HG03159 (cell line): ENCODE measurements at regions not wholly inside any gene's neighbourhood (a gene's known extent, or its start where the extent isn't known, plus 50 kb on each side); places are given as distances from the start of the nearest gene placed in this dataset.
"Not testable (repeated sequence)": the region's sequence is repeated elsewhere in the genome, so short reads cannot be mapped to it uniquely, and the experiment has no call there.

Experiments used
- ATAC-seq: cut with Tn5 transposase; IDR thresholded peaks from one replicate; pipeline ENCODE4 v1.9.1; 2021; ENCODE audit warnings: mild to moderate bottlenecking, moderate library complexity; ENCODE audit not compliant: unreplicated experiment

DNA sequence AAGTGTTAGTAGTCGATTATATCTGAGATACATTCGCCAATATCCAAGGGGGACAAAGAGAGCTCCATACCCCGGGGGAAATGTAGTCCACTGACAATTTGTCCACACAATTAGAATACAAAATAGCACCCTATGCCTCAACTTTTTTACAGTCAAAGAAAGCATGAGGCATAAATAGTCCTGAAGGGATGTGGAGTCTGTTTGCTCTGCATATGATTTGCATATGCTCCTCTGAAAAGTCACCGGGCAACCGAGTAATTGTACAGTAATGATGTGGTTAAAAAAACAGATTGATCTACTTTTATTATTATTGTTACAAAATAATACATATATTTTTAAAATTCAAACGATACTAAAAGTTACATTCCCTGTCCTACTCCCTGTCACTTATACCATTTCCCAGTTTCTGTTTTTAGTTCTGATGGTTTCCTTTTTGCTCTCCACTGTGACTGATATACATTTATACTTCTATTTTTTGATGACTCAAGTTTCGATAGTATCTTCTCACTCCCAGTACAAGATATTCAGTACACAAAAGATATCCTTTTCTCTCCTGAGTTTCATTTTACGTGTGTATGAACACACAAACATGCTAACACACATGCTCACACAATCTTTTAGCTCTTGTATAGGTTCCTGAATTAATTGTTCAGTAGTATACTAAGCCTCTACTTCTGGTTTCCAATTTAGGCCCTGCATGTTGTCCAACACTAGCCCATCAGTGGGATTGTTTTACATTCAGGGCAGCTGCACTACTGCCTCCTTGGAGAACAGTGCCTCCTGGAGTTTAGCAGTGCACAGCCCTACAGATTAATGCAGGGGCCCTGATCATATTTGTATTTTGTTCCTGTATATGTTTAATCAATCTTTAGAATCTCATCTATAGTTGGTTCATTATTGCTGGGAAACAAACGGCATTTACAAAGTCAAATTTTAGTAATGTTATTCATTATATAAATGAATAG lies 130.9 kb downstream of the TES start:
- no peak for ATAC-seq

DNA sequence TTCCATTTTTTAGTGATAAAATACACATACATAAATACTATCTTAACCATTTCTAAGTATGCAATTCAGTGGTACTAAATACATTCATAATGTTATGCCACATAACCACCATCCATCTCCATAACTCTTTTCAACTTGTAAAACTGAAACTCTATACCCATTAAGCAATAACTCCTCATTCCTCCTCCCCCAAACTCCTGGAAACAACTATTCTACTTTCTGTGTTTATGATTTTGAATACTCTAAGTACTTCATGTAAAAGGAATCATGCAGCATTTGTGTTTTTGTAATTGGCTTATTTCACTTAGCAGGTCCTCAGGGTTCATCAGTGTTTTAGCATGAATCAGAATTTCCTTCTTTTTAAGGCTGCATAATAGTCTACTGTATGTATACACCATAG lies 131.8 kb downstream of the TES start:
- ATAC-seq, result no peak

DNA sequence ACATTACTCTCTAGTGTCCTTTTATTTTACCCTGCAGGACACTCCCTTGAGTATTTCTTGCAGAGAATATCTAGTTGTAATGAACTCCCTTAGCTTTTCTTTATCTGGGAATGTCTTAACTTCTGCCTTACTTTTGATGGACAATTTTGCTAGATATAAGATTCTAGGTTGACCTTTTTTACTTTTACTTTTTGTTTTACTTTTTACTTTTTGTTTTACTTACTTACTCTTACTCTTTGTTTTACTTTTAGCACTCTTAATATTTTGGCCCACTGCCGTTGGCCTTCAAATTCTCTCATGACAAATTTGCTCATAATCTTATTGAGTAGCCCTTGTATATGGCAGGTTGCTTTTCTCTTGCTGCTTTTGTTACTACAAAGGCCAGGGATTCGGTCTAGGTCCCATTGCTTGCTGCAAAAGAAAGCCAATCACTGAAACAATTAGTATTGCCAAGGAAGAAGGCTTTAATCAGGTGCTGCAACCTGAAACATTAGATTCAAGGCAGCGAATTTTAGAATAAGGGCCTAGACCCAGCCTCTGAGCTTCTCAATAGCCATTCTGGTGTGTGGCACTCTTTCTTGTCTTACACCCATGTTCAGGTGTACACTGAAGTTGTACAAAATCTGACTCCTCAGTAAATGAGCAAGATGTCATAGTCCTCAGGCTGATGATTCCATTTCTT lies 137.0 kb downstream of the TES start:
- no peak for ATAC-seq

DNA sequence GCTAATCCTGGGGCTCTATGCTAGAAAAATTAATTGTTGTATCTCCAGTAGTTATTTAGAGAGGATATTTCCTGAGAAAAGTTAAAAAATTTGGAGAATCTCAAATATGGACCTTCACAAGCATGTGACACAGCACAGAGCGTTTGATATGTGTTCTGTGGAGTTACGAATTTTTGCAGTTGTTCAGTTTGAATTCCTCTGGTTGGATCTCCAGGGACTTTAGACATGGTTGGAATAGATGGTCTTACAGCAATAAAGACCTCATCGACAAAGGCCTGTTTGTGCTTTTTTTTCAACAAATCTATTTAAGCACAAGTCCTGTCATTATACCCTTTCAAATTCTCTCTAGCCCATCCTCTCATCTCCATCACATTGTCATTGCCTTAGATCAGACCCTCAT lies 138.0 kb downstream of the TES start:
- ATAC-seq, result no peak

DNA sequence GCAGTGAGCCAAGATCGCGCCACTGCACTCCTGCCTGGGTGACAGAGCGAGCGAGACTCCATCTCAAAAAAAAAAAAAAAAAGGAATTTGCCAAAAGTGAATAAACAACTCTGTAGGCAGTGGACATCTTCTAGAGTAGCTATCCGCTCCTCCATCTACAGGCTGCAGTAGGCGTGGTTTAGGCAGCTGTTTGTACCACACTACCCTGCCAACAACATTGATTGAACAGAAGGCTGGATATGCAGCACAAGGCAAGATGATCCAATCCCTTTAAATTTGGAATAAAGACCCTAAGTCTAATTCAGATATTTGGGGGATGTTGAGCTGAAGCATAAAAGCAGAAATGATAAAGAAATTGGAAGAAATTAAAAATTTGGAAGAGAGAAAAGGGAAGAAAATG lies 141.6 kb downstream of the TES start:
- ATAC-seq, result no peak

DNA sequence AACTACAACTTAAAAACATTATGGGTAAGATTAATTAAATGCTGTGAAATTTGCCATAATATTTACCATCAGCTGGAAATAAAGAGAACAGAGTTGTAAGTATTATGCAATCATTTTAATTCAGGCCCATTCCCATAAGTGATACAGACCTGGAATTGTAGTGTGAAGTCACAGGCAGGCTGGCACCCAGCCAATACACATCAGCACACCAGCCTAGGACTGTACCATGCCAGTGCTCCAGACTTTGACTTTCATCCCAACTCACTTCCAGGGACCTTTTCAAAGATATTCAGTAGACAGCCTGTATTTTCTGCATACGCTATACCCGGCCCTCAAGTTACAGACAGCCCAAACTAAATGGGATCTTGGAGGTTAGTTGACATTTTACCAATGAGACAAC lies 143.3 kb downstream of the TES start:
- ATAC-seq, result no peak

DNA sequence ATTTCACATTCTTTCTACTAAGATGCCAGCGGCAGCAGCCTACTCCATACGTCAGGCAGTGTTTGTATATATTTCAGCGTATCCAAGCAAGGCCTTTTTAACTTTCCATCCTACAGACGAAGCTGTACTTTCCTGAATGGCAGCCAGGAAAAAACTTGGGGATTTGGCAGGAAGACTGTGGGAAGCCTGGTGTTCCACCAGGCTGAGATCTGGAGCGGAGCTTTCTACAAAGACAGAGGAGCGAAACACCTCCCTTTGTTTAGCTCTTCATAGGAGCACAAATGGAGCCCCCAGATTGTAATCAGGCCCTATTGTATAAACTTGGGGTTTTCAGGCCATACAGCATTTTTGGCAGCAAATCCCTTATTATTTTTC lies 143.8 kb downstream of the TES start:
- no peak for ATAC-seq

DNA sequence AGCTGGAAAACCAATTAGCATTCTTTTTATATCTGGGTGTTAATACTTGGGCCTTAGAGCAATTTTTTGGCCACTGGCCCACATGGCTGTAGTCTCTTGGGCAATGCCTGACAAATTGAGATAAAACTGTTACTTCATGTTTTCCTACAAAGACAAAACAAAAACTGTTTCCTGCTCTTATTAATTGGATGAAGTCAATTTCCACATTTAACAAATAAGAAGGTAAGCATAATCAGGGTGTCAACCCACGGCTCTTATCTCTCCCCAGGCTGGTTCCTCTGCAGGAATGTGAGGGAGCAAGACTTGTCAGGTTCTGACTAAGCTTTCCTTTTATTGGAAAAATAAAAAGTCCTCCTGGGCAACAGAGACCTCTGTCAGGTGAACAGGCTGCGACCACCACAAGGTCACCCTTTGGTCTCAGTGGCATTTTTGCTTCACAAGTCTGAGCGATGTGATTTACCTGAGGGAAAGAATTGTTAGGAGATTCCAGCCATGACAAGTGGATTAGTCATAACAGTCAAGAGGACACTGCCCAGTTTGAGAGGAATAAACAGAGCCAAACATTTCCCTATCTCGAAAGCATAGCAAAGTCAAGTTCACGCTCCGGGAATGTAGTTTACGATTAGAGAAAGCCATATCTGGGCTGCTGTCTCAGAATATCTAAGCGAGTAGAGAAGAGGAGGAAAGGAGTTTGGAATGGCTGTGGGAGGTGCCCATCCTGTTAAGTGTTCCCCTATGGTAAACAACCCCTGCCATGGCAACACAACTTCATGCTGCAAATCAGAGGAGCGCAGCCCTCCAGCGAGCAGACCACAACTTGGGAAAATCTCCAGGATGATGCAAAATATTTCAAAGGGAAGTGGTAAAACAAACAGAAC lies 144.4 kb downstream of the TES start:
- no peak for ATAC-seq

DNA sequence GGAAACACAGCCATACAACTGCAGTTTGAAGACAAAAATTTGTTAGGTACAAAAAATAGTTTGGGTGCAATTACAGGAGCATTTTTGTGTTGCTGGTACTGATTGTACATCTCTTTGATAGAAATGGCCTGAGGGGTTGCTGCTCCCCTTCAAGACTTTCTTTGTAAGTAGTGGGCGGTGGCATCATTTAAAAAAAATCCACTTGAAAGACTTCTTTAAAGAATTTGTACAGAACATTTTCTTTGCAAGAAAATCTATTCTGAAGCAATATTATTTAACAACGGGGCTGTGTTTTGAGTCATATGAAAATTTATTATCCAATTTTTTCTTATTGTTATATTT lies 144.1 kb upstream of the CAV2 start:
- no peak for ATAC-seq

DNA sequence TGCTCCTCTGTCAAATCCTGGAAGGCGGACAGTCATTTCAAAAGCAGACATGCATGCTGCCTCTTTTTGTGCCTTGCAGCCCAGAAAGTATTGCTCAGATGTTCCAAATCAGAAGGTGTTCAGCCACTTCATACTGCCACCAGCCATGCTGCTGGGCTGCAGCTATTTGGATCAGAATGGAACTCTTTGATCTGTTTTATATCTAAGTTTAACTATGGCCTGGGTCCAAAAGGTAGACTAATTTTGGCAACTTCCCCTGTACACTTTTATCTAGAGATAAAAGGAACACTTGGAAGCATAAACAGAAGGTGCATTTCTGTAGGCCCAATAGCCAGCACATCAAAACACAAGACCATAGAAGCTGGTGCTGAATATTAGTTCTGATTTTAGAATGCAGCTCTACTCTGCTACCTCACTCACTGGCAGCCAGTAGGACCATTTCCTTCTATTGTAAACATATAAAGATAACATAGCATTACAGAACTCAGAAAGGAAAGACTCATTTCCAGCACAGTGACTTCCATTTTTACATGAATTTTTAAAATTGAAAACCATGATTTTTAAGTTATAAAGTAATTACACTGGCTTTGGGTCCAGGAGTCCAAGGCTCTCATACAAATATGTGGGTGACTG lies 143.1 kb upstream of the CAV2 start:
- no peak for ATAC-seq

DNA sequence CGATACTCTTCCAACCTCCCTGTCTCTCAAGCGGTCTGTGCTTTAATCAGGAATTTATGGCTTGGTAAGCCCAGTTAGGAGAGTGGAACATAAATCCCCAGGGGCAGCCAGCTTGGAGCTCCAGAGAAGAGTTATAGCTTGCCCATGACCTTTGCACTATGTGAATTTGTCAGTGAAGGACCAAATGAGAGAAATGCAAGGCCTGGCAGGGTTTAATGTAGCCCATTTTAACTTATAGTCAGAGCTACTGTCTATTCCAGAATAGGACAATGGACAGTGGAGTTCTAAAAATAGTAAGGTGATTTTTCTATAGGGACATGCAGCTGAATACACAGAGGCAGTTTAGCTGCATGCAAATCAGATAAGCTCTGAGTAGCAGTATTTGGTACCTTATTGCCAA lies 142.6 kb upstream of the CAV2 start:
- no peak for ATAC-seq

DNA sequence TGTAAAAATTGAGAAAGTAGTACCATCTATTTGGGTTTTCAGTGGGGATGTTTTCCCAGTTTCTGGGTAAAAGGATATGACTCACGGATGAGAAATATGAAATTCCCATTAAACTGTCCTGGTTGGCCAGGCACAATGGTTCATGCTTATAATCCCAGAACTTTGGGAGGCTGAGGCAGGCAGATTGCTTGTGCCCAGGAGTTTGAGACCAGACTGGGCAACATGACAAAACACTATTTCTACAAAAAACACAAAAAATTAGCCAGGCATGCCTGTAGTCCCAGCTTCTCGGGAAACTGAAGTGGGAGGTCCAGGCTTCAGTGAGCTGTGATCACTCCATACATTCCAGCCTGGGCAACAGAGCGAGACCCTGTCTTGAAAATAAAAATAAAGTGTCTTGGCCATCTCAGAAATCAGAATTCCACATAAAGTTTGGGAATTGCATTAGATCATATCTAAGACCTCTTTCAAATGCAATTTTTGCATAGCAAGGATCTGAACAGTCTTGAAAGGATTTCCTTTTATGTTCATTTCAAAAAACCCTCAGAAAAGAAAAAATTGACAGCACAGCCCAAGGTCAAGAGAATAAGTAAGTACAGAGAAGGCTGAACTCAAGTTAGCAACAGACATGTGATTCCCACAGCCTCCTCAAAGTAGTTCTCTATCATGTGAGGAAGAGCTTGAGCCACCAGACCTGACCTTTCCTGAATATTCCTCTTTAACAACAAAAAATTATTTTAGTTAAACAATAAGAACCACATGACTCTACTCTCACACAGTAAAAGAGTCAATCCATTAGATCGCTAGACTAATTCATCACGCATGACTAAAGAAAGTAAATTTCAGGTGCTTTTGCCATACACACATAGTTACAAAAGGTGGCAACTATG lies 141.5 kb upstream of the CAV2 start:
- ATAC-seq, result no peak

DNA sequence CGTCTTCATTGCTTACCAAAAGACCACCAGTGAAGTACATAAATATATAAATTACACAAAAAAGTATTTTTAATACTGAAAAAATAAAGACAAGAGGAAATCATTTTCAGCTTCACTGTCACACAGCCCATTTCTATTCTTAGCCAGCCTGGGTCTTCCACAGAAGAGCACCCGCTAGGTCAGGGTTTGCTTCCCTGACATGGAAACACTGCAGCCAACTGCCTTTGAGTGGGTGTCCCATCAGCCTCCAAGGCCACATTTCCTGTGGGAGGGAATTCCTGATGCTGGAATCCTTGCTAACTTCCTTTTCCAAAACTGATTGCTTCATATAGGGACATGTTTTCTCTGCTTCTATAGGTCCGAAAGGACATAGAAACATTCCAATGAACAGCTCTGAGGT lies 137.8 kb upstream of the CAV2 start:
- no peak for ATAC-seq

DNA sequence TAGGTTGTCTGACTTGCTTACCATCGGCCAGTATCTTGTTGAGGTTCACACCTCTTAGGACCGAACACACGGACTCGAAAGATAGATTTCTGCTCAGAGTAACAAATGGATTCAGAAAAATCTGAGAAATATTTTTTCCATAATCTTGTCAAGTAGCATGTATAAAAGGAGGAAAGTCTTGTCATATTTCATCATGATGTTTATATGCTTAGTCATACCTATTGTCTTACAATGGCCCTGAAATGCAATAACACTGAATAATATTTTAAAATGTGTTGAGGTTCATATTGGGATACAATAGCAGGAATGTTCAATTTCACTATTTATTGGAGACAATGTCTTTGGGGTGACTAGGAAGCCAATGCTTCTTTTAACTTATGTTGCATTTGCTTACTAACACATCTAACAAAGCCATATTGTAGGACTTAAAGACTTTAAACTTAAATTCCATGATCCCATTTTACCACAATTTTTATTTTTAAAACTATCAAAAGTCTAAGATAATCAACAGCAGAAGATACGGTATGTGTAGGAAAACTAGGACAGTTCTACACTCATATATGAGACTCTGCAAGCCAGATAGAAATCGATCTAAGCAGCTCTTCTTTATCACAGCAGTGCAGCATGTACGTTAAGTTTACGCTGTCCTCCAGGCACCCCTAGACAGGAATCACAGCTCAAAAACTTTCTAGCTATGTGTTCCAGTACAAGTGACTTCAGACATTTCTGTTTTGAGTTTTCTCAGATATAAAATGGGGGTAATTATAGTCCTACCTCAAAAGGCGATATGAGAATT lies 135.7 kb upstream of the CAV2 start:
- no peak for ATAC-seq

DNA sequence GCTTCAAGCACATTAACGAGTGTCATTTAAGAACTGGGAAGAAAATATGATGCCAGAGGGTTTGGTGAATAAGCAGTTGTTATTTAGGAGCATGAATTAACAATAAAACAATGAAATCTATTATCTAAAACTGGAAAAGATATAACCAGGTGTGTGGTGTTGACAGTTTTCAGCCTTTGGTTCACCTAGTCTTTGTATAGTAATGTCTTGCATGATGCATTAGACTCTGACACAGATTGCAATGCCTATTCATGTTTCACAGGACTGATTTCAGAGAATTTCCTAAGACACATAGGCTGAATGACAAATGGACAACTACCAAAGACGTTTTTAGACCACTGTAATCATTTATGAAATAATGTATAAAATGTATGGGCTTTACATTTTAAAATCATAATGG lies 135.1 kb upstream of the CAV2 start:
- ATAC-seq, result no peak

DNA sequence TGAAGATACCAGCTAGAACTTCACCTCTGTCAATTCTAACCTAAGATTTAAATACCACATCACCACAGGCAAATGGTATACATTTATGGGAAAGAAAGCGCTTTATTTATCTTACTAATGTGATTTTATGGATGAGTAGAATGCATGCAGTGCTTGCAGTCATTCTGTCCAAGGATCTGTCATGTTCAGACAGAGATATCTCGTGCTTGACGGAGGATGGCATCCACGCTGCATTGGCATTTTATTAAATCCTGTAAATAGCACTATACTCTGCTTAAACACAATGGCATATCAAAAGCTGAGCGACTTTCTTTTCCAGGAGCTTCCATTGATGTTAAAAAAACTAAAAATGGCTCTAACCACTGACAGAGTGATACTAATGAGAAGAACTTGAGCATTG lies 133.7 kb upstream of the CAV2 start:
- ATAC-seq, result no peak

DNA sequence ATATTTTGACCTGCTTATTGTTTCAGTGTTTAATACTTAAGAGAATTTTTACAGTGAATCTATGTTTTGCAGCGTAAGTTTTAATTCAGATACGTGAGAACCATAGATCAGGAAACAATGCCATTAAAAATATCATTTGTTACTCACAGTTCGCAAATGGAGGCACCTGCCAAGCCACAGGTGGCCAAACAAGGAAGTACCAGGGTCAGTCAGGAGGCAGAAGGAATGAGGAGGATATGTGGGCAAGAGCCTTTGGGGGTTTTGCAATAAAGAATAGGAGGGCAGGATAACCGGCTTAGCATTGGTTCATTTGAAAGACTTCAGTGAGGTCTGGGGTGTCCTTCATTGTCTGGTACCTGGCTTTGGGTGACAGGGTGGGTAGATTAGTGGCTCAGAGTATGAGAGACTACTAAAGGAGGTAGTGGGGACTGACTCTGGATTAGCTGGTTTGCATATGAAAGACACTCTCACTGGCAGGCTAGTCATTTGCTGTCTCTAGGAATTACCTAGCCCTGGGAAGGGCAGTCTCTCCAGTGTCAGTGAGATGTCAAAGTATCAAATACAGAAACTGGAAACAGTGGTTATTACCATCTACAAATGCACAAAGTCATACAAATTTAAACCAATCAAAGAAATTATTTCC lies 132.2 kb upstream of the CAV2 start:
- ATAC-seq, result no peak

DNA sequence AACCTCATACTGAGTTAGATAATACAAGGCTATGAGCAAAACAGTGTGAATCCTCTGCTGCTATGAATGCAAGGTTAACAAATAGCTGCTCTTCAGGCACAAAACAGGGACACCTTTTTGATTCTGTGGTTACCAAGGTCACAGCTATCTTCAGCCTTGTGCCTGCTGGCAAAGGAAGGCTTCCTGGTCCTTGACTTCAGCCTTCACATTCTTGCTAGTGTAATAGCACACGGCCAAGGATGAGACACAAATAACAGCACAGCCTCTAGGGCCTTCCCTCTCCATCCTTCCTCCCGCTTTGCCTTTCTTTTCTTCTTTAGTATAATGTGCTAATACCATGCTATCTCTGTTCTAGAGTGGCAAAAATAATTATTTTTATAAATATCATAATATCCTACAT lies 130.6 kb upstream of the CAV2 start:
- ATAC-seq, result no peak

DNA sequence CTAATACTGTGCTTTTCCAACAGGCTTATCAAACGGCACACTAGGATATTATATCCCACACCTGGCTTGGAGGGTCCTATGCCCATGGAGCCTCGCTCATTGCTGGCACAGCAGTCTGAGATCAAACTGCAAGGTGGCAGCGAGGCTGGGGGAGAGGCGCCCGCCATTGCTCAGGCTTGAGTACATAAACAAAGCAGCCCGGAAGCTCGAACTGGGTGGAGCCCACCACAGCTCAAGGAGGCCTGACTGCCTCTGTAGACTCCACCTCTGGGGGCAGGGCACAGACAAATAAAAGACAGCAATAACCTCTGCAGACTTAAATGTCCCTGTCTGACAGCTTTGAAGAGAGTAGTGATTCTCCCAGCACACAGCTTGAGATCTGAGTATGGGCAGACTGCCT lies 128.0 kb upstream of the CAV2 start:
- not testable (repeated sequence) for ATAC-seq
